ENCODE measurements at regions not wholly inside any gene's neighbourhood (a gene's known extent, or its start where the extent isn't known, plus 50 kb on each side); places are given as distances from the start of the nearest gene placed in this dataset.

GRCh38 chr1:157439302-157439954 lies 112.9 kb downstream of the FCRL5 start:
- ChIA-PET POLR2A (no interaction called here), CTCF (interaction anchor here (1.2 to 1.3 kb wide), 2 partner anchors 9 kb away, joined by 3 read pairs; no protein-coding TSS in a partner anchor)
- H2AFZ ChIP-seq (ENCODE audit: low read depth, low read length) = no peak overlapping the region
- intact Hi-C loops (cut with micrococcal nuclease) (no loop called here), dilution Hi-C loops (cut with MboI; ENCODE audit: extremely low pct_ligation_motif_present, low sequenced_read_pairs) (no loop called here)
- H3K9me3 ChIP-seq (replicated peaks; ENCODE audit: control insufficient read depth, insufficient read depth, low read length) = no peaks in the 10 kb centered on the region
- no peaks in the 10 kb centered on the region for H3K27me3 ChIP-seq (ENCODE audit: control insufficient read depth in 2 of 2, insufficient read depth in 2 of 2, low read length in 2 of 2)
- H3K36me3 ChIP-seq (ENCODE audit: control insufficient read depth in 2 of 2, extremely low read depth in 1 of 2, insufficient read depth in 2 of 2, low read length in 2 of 2) = no peaks in the 10 kb centered on the region
- BruUV-seq (replicated peaks) = no TSS peak
- DNase-seq (ENCODE audit: low read depth, low spot score) (no peak), FAIRE-seq (no peak)
- no peak overlapping the region for H3K27ac ChIP-seq (ENCODE audit: insufficient read depth, low read depth, low read length)
- no peaks in the 10 kb centered on the region for H3K9me1 ChIP-seq (replicated peaks; ENCODE audit: control insufficient read depth, extremely low read depth, insufficient read depth, low read length)
- no peak overlapping the region for H3K4me2 ChIP-seq (ENCODE audit: insufficient read depth, low read length)
- TF ChIP-seq MAX (IDR thresholded peaks at IDR 0.05; ENCODE audit: insufficient read depth, insufficient read length) (no peak), GATA2 (IDR thresholded peaks at IDR 0.05; ENCODE audit: insufficient read depth, insufficient read length, low read depth, low read length) (no peak), JUN (IDR thresholded peaks at IDR 0.05; ENCODE audit: borderline replicate concordance, insufficient read depth, insufficient read length, low read depth) (no peak), MYC (IDR thresholded peaks at IDR 0.05; ENCODE audit: low read depth, low read length) (no peak), POLR2A (IDR thresholded peaks at IDR 0.05; ENCODE audit: low read depth, low read length) (no peak), CTCF (IDR thresholded peaks at IDR 0.05; ENCODE audit: extremely low read depth in 1 of 2, insufficient read depth in 1 of 2, low read depth in 1 of 2, low read length in 2 of 2) (no peak), FOS (IDR thresholded peaks at IDR 0.05; ENCODE audit: borderline replicate concordance, insufficient read depth, low read length) (no peak), EZH2 (IDR thresholded peaks at IDR 0.05; ENCODE audit: borderline replicate concordance, low read depth, low read length, severe bottlenecking) (no peak), POLR2AphosphoS5 (IDR thresholded peaks at IDR 0.05; ENCODE audit: insufficient read depth, low read depth, low read length) (no peak)
- no peaks in the 10 kb centered on the region for H3K4me1 ChIP-seq (ENCODE audit: control insufficient read depth, extremely low read depth, insufficient read depth, low read length)
- H3K4me3 ChIP-seq (replicated peaks in 1 of 3; ENCODE audit: insufficient read depth in 1 of 3, low read depth in 1 of 3, low read length in 3 of 3) = no peak overlapping the region
- H3K79me2 ChIP-seq (ENCODE audit: control insufficient read depth, insufficient read depth, low read length) = no peaks in the 10 kb centered on the region
- no peaks in the 10 kb centered on the region for H4K20me1 ChIP-seq (replicated peaks; ENCODE audit: control insufficient read depth, extremely low read depth, insufficient read depth, low read length)
- no peak overlapping the region for H3K9ac ChIP-seq (replicated peaks; ENCODE audit: extremely low read depth, insufficient read depth, low read length)

All from endothelial cell of umbilical vein (primary cell).